ENCODE measurements at regions not wholly inside any gene's neighbourhood (a gene's known extent, or its start where the extent isn't known, plus 50 kb on each side); places are given as distances from the start of the nearest gene placed in this dataset.

GRCh38 chr15:77554306-77555080, 78.2 kb downstream of the LINGO1 start:
- no peaks in the 10 kb centered on the region for H3K9me3 ChIP-seq
- 70 to 77% methylated on average over 11 of the region's 11 CpGs for WGBS, 2 donors
- no peak overlapping the region for H3K27ac ChIP-seq
- H3K27me3 ChIP-seq, result no peaks in the 10 kb centered on the region
- intact Hi-C loops (cut with DNase I), result no loop called here
- no peak for TF ChIP-seq CTCF (IDR thresholded peaks at IDR 0.05)
- ATAC-seq (no peak), DNase-seq (no peak)
- no peaks in the 10 kb centered on the region for H3K36me3 ChIP-seq
- no peak overlapping the region for H3K4me3 ChIP-seq
- H3K4me1 ChIP-seq, result peaks cover 0 to 9% (median 0%) of the 10 kb centered on the region in 9 donors

DNA sequence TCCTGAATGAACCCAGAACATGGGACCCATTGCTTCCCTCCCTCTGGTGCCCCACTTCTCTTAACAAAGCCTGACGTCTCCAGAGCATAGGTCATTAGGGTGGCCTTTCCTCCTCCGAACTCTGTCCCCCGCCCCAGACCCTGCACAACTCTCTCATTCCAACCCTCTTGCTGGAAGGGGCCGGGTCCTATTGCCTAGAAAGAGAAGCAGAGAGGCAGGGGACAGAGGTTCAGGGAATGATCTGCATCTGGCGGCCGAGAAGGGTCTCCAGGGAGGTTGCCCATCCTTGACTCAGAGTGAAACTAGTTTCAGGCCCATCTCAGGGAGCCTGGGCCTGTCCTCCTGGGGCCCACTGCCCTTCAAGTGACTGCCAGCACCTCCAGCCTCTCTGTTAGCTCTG, 79.0 kb downstream of the LINGO1 start:
- Histone ChIP-seq H3K4me1 (peaks cover 0 to 9% (median 0%) of the 10 kb centered on the region in 9 donors), H3K36me3 (no peaks in the 10 kb centered on the region), H3K27me3 (no peaks in the 10 kb centered on the region), H3K27ac (no peak overlapping the region), H3K4me3 (no peak overlapping the region), H3K9me3 (no peaks in the 10 kb centered on the region)
- no peak for TF ChIP-seq CTCF (IDR thresholded peaks at IDR 0.05)
- 87 to 89% methylated on average over 6 of the region's 6 CpGs for WGBS, 2 donors
- ATAC-seq (no peak), DNase-seq (no peak)
- intact Hi-C loops (cut with DNase I), result no loop called here

DNA sequence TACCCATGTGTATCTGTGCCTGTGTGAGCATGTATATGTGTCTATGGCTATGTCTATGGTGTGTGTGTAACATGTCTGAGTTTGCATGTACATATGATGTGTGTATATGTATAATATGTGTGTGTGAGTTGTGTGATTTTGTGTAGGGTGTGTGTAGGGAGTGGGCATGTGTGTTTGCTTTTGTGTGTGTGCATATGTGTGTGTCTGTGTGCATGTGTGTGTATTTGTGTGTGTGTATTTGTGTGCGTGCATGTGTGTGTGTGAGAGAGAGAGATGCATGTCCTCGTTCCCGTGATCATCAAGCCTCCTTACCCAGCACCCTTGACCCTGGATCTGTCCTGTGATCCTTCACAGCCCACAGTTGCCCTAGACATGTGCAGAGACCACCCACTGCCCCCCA, 79.5 kb downstream of the LINGO1 start:
- Histone ChIP-seq H3K4me1 (peaks cover 0 to 9% (median 0%) of the 10 kb centered on the region in 9 donors), H3K4me3 (no peak overlapping the region), H3K27me3 (no peaks in the 10 kb centered on the region), H3K9me3 (no peaks in the 10 kb centered on the region), H3K27ac (no peak overlapping the region), H3K36me3 (no peaks in the 10 kb centered on the region)
- 97 to 98% methylated on average over 3 of the region's 3 CpGs for WGBS, 2 donors
- intact Hi-C loops (cut with DNase I), result no loop called here
- ATAC-seq, result no peak
- DNase-seq, result no peak
- no peak for TF ChIP-seq CTCF (IDR thresholded peaks at IDR 0.05)

DNA sequence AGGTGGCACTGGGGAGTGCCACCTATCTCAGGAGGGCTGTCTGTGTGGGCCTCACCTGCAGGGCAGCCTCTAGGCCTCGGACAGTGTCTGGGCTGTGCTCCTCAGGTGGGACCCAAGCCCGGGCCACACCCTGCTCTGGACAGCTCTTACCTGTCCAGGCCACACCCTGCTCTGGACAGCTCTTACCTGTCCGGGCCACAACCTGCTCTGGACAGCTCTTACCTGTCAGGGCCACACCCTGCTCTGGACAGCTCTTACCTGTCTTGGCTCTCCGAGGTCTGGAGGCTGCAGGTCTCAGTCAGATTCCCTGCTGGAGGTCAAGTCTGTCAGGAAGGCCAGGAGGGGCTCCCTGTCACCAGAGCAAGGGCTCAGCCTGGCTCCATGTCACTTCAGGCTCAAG, 80.6 kb downstream of the LINGO1 start:
- Histone ChIP-seq H3K4me3 (no peak overlapping the region), H3K36me3 (no peaks in the 10 kb centered on the region), H3K4me1 (peaks cover 0 to 4% (median 0%) of the 10 kb centered on the region in 9 donors), H3K27me3 (no peaks in the 10 kb centered on the region), H3K9me3 (peaks cover 0 to 4% (median 0%) of the 10 kb centered on the region in 11 donors), H3K27ac (no peak overlapping the region)
- TF ChIP-seq CTCF (IDR thresholded peaks at IDR 0.05), result no peak
- no peak for ATAC-seq
- no peak for DNase-seq
- 91 to 94% methylated on average over 4 of the region's 4 CpGs for WGBS, 2 donors
- intact Hi-C loops (cut with DNase I), result no loop called here
